CD8-positive, alpha-beta memory T cell (primary cell): ENCODE measurements at regions not wholly inside any gene's neighbourhood (a gene's known extent, or its start where the extent isn't known, plus 50 kb on each side); places are given as distances from the start of the nearest gene placed in this dataset.

Experiments used
- CTCF ChIA-PET: fragments of 350-600 bp; sonication (Branson Sonifier 250); formaldehyde crosslinking; loops from one replicate; lab custom pipeline; 2021; ENCODE audit warnings: antibody characterized with exemption; lab: Charles Lee
- POLR2A ChIA-PET: fragments of 350-600 bp; sonication (Branson Sonifier 250); formaldehyde crosslinking; loops from one replicate; lab custom pipeline; 2021; ENCODE audit warnings: antibody characterized with exemption; lab: Charles Lee
- DNase-seq, 5 donors: peaks; one replicate each; pipeline versions ENCODE4 v3.0.0 to v3.0.0-alpha.2; 2020 to 2022; ENCODE audit warnings: mixed read lengths in 1 of 5
- H3K27ac ChIP-seq: one replicate; pipeline ENCODE4 v1.7.0; 2013; ENCODE audit warnings: low read depth, mild to moderate bottlenecking, low read length, moderate library complexity
- H3K27me3 ChIP-seq: 2 replicates; pipeline ENCODE4 v1.7.0; 2013; ENCODE audit warnings: low read length, mild to moderate bottlenecking; ENCODE audit not compliant: insufficient read depth, poor library complexity, severe bottlenecking
- H3K36me3 ChIP-seq: 2 replicates; pipeline ENCODE4 v1.7.0; 2013; ENCODE audit warnings: mild to moderate bottlenecking, low read length, moderate library complexity; ENCODE audit not compliant: insufficient read depth
- H3K4me1 ChIP-seq: 2 replicates; pipeline ENCODE4 v1.7.0; 2013; ENCODE audit warnings: mild to moderate bottlenecking, low read length, moderate library complexity; ENCODE audit not compliant: insufficient read depth
- H3K4me3 ChIP-seq: 2 replicates; pipeline ENCODE4 v1.7.0; 2013; ENCODE audit warnings: mild to moderate bottlenecking, low read length
- H3K9me3 ChIP-seq: 2 replicates; pipeline ENCODE4 v1.7.0; 2013; ENCODE audit warnings: mild to moderate bottlenecking, low read length
- H3K27ac Mint-ChIP-seq, 8 donors: one replicate each; pipeline ENCODE4 v1.8.0; 2020 to 2021; ENCODE audit warnings: mixed read lengths in 8 of 8, mild to moderate bottlenecking in 6 of 8, inconsistent platforms in 3 of 8, moderate library complexity in 3 of 8
- H3K27me3 Mint-ChIP-seq, 2 donors: one replicate each; pipeline ENCODE4 v1.8.0; 2020 to 2021; ENCODE audit warnings: mixed read lengths in 2 of 2, mild to moderate bottlenecking in 1 of 2, moderate library complexity in 1 of 2
- H3K36me3 Mint-ChIP-seq, 3 donors: one replicate each; pipeline ENCODE4 v1.8.0; 2020 to 2021; ENCODE audit warnings: mixed read lengths in 3 of 3, inconsistent platforms in 1 of 3, mild to moderate bottlenecking in 1 of 3
- H3K4me1 Mint-ChIP-seq, 3 donors: one replicate each; pipeline ENCODE4 v1.8.0; 2020 to 2021; ENCODE audit warnings: mixed read lengths in 3 of 3, inconsistent platforms in 1 of 3, mild to moderate bottlenecking in 1 of 3
- H3K4me3 Mint-ChIP-seq, 7 donors: one replicate each; pipeline ENCODE4 v1.8.0; 2020 to 2021; ENCODE audit warnings: mixed read lengths in 7 of 7, mild to moderate bottlenecking in 6 of 7, moderate library complexity in 4 of 7, inconsistent platforms in 2 of 7
- H3K9me3 Mint-ChIP-seq, 5 donors: one replicate each; pipeline ENCODE4 v1.8.0; 2020 to 2022; ENCODE audit warnings: mixed read lengths in 5 of 5, mild to moderate bottlenecking in 3 of 5, moderate library complexity in 2 of 5, inconsistent platforms in 1 of 5

GRCh38 chr20:51238675-51239305 lies 215.9 kb upstream of the KCNG1 start:
- H3K27ac ChIP-seq, result no peak overlapping the region
- POLR2A ChIA-PET, result no interaction called here
- H3K9me3 Mint-ChIP-seq, result peaks cover 0 to 15% (median 6%) of the 10 kb centered on the region in 5 donors
- H3K9me3 ChIP-seq, result no peaks in the 10 kb centered on the region
- H3K27me3 ChIP-seq, result no peaks in the 10 kb centered on the region
- H3K27ac Mint-ChIP-seq, result no peak overlapping the region
- peaks cover 11 to 59% of the 10 kb centered on the region in 2 donors for H3K27me3 Mint-ChIP-seq
- H3K4me1 ChIP-seq, result no peaks in the 10 kb centered on the region
- H3K36me3 ChIP-seq, result no peaks in the 10 kb centered on the region
- CTCF ChIA-PET, result no interaction called here
- H3K4me3 Mint-ChIP-seq, result no peak overlapping the region
- no peak overlapping the region for H3K4me3 ChIP-seq
- H3K36me3 Mint-ChIP-seq, result peaks cover 0 to 1% (median 0%) of the 10 kb centered on the region in 3 donors
- H3K4me1 Mint-ChIP-seq, result no peaks in the 10 kb centered on the region
- no peak for DNase-seq

GRCh38 chr20:51237791-51238190 lies 214.9 kb upstream of the KCNG1 start:
- H3K4me3 Mint-ChIP-seq, result no peak overlapping the region
- no peak overlapping the region for H3K4me3 ChIP-seq
- POLR2A ChIA-PET, result no interaction called here
- H3K27ac ChIP-seq, result no peak overlapping the region
- H3K27me3 ChIP-seq, result no peaks in the 10 kb centered on the region
- no peaks in the 10 kb centered on the region for H3K4me1 Mint-ChIP-seq
- H3K4me1 ChIP-seq, result no peaks in the 10 kb centered on the region
- no peak for DNase-seq
- no peaks in the 10 kb centered on the region for H3K36me3 ChIP-seq
- H3K9me3 Mint-ChIP-seq, result peaks cover 0 to 8% (median 6%) of the 10 kb centered on the region in 5 donors
- H3K9me3 ChIP-seq, result no peaks in the 10 kb centered on the region
- H3K27me3 Mint-ChIP-seq, result peaks cover 10 to 52% of the 10 kb centered on the region in 2 donors
- CTCF ChIA-PET, result no interaction called here
- H3K27ac Mint-ChIP-seq, result peak overlapping the region in 1 of 8 donors; percentile 52
- H3K36me3 Mint-ChIP-seq, result peaks cover 0 to 1% (median 0%) of the 10 kb centered on the region in 3 donors

GRCh38 chr20:51237278-51237677 lies 214.4 kb upstream of the KCNG1 start:
- CTCF ChIA-PET, result no interaction called here
- Mint-ChIP-seq H3K27me3 (peaks cover 10 to 49% of the 10 kb centered on the region in 2 donors), H3K27ac (no peak overlapping the region), H3K4me1 (no peaks in the 10 kb centered on the region), H3K36me3 (peaks cover 0 to 1% (median 0%) of the 10 kb centered on the region in 3 donors), H3K4me3 (no peak overlapping the region), H3K9me3 (peaks cover 0 to 4% (median 3%) of the 10 kb centered on the region in 5 donors)
- DNase-seq, result no peak
- H3K27ac ChIP-seq, result no peak overlapping the region
- POLR2A ChIA-PET, result no interaction called here
- H3K4me1 ChIP-seq, result no peaks in the 10 kb centered on the region
- no peaks in the 10 kb centered on the region for H3K9me3 ChIP-seq
- no peaks in the 10 kb centered on the region for H3K27me3 ChIP-seq
- no peaks in the 10 kb centered on the region for H3K36me3 ChIP-seq
- no peak overlapping the region for H3K4me3 ChIP-seq

GRCh38 chr20:51236421-51236820 lies 213.5 kb upstream of the KCNG1 start:
- POLR2A ChIA-PET, result no interaction called here
- no peaks in the 10 kb centered on the region for H3K4me1 ChIP-seq
- no peaks in the 10 kb centered on the region for H3K4me1 Mint-ChIP-seq
- H3K27ac Mint-ChIP-seq, result no peak overlapping the region
- H3K36me3 ChIP-seq, result no peaks in the 10 kb centered on the region
- H3K36me3 Mint-ChIP-seq, result no peaks in the 10 kb centered on the region
- peaks cover 10 to 45% of the 10 kb centered on the region in 2 donors for H3K27me3 Mint-ChIP-seq
- no peaks in the 10 kb centered on the region for H3K27me3 ChIP-seq
- H3K9me3 ChIP-seq, result no peaks in the 10 kb centered on the region
- H3K9me3 Mint-ChIP-seq, result peaks cover 0 to 2% (median 0%) of the 10 kb centered on the region in 5 donors
- H3K4me3 ChIP-seq, result no peak overlapping the region
- CTCF ChIA-PET, result interaction anchor here (0.9 kb wide), 1 partner anchor 18 kb away, joined by 3 read pairs; no protein-coding TSS in a partner anchor
- no peak overlapping the region for H3K27ac ChIP-seq
- no peak overlapping the region for H3K4me3 Mint-ChIP-seq
- DNase-seq, result no peak

GRCh38 chr20:51233345-51233744 lies 210.4 kb upstream of the KCNG1 start:
- Mint-ChIP-seq H3K27me3 (peaks cover 17 to 38% of the 10 kb centered on the region in 2 donors), H3K9me3 (peaks cover 0 to 2% (median 0%) of the 10 kb centered on the region in 5 donors), H3K4me3 (no peak overlapping the region), H3K27ac (no peak overlapping the region), H3K4me1 (no peaks in the 10 kb centered on the region), H3K36me3 (no peaks in the 10 kb centered on the region)
- H3K27ac ChIP-seq, result no peak overlapping the region
- H3K4me1 ChIP-seq, result no peaks in the 10 kb centered on the region
- H3K36me3 ChIP-seq, result no peaks in the 10 kb centered on the region
- H3K9me3 ChIP-seq, result no peaks in the 10 kb centered on the region
- no peak for DNase-seq
- POLR2A ChIA-PET, result no interaction called here
- CTCF ChIA-PET, result no interaction called here
- H3K4me3 ChIP-seq, result no peak overlapping the region
- no peaks in the 10 kb centered on the region for H3K27me3 ChIP-seq

GRCh38 chr20:51230727-51231126 lies 207.8 kb upstream of the KCNG1 start:
- H3K36me3 ChIP-seq, result no peaks in the 10 kb centered on the region
- DNase-seq, result no peak
- Mint-ChIP-seq H3K4me3 (no peak overlapping the region), H3K27me3 (peaks cover 17 to 25% of the 10 kb centered on the region in 2 donors), H3K9me3 (peaks cover 0 to 2% (median 0%) of the 10 kb centered on the region in 5 donors), H3K4me1 (no peaks in the 10 kb centered on the region), H3K27ac (no peak overlapping the region), H3K36me3 (no peaks in the 10 kb centered on the region)
- no peak overlapping the region for H3K27ac ChIP-seq
- ChIA-PET CTCF (no interaction called here), POLR2A (no interaction called here)
- no peak overlapping the region for H3K4me3 ChIP-seq
- H3K9me3 ChIP-seq, result no peaks in the 10 kb centered on the region
- H3K27me3 ChIP-seq, result no peaks in the 10 kb centered on the region
- no peaks in the 10 kb centered on the region for H3K4me1 ChIP-seq

- Mint-ChIP-seq H3K36me3 (no peaks in the 10 kb centered on the region), H3K9me3 (peaks cover 0 to 3% (median 0%) of the 10 kb centered on the region in 5 donors), H3K27me3 (peaks cover 10 to 12% of the 10 kb centered on the region in 2 donors), H3K27ac (no peak overlapping the region), H3K4me1 (no peaks in the 10 kb centered on the region), H3K4me3 (no peak overlapping the region)
- no peaks in the 10 kb centered on the region for H3K36me3 ChIP-seq
- no peak overlapping the region for H3K4me3 ChIP-seq
- H3K27ac ChIP-seq, result no peak overlapping the region
- no peaks in the 10 kb centered on the region for H3K9me3 ChIP-seq
- ChIA-PET CTCF (no interaction called here), POLR2A (no interaction called here)
- no peaks in the 10 kb centered on the region for H3K27me3 ChIP-seq
- no peak for DNase-seq
- H3K4me1 ChIP-seq, result no peaks in the 10 kb centered on the region
Observed at GRCh38 chr20:51228763-51229162, 205.9 kb upstream of the KCNG1 start.

GRCh38 chr20:51227744-51228143 lies 204.8 kb upstream of the KCNG1 start:
- H3K9me3 ChIP-seq, result no peaks in the 10 kb centered on the region
- no peaks in the 10 kb centered on the region for H3K27me3 ChIP-seq
- no peak for DNase-seq
- Mint-ChIP-seq H3K4me1 (no peaks in the 10 kb centered on the region), H3K27ac (no peak overlapping the region), H3K4me3 (no peak overlapping the region), H3K9me3 (peaks cover 0 to 3% (median 0%) of the 10 kb centered on the region in 5 donors), H3K36me3 (no peaks in the 10 kb centered on the region), H3K27me3 (peaks cover 10% of the 10 kb centered on the region in 2 donors)
- CTCF ChIA-PET, result no interaction called here
- POLR2A ChIA-PET, result no interaction called here
- H3K4me1 ChIP-seq, result no peaks in the 10 kb centered on the region
- H3K4me3 ChIP-seq, result no peak overlapping the region
- H3K27ac ChIP-seq, result no peak overlapping the region
- H3K36me3 ChIP-seq, result no peaks in the 10 kb centered on the region
